DND-41 (cell line): ENCODE measurements at regions not wholly inside any gene's neighbourhood (a gene's known extent, or its start where the extent isn't known, plus 50 kb on each side); places are given as distances from the start of the nearest gene placed in this dataset.

ENCODE experiments used
- ATAC-seq: fragments of 200-7000 bp; cut with Tn5 transposase; 3 replicates; pipeline ENCODE4 v1.9.1; 2021; ENCODE audit warnings: low read depth; ENCODE audit not compliant: insufficient read depth
- DNase-seq: peaks from one replicate; pipeline ENCODE4 v3.0.0-alpha.2; 2020
- H2AFZ ChIP-seq: 2 replicates; pipeline ENCODE4 v1.6.0; 2012; ENCODE audit warnings: low read depth, low read length
- H3K27ac ChIP-seq: 2 replicates; pipeline ENCODE4 v1.5.1; 2012; ENCODE audit warnings: low read length, inconsistent platforms
- H3K27me3 ChIP-seq: fragments of 200-600 bp; sonication (generic); 2 replicates; pipeline ENCODE4 v1.6.0; 2012; ENCODE audit warnings: low read length, mild to moderate bottlenecking, inconsistent platforms; ENCODE audit not compliant: insufficient read depth, poor library complexity
- H3K36me3 ChIP-seq: 2 replicates; pipeline ENCODE4 v1.5.1; 2012; ENCODE audit warnings: low read length, inconsistent platforms; ENCODE audit not compliant: insufficient read depth
- H3K4me1 ChIP-seq: 2 replicates; pipeline ENCODE4 v1.5.1; 2012; ENCODE audit warnings: mild to moderate bottlenecking, low read length; ENCODE audit not compliant: insufficient read depth
- H3K4me2 ChIP-seq: 2 replicates; pipeline ENCODE4 v1.6.0; 2012; ENCODE audit warnings: mild to moderate bottlenecking, moderate library complexity, low read length, inconsistent platforms; ENCODE audit not compliant: insufficient read depth
- H3K4me3 ChIP-seq, 2 experiments: fragments of 200-600 bp in 1 of 2; shearing (Covaris generic) in 1 of 2; 2 replicates each; pipeline ENCODE4 v1.5.1; 2012 to 2016; ENCODE audit warnings: inconsistent platforms in 2 of 2, low read length in 2 of 2, mild to moderate bottlenecking in 2 of 2, low read depth in 1 of 2, moderate library complexity in 1 of 2
- H3K79me2 ChIP-seq: 2 replicates; pipeline ENCODE4 v1.6.0; 2012; ENCODE audit warnings: low read length, inconsistent platforms; ENCODE audit not compliant: insufficient read depth
- H3K9ac ChIP-seq: 2 replicates; pipeline ENCODE4 v1.6.0; 2012; ENCODE audit warnings: low read depth, mild to moderate bottlenecking, inconsistent platforms, low read length, moderate library complexity
- H3K9me3 ChIP-seq: 2 replicates; pipeline ENCODE4 v1.5.1; 2012; ENCODE audit warnings: low read length, moderate library complexity, mild to moderate bottlenecking, inconsistent platforms; ENCODE audit not compliant: insufficient read depth, severe bottlenecking
- H4K20me1 ChIP-seq: 2 replicates; pipeline ENCODE4 v1.6.0; 2012; ENCODE audit warnings: low read length; ENCODE audit not compliant: insufficient read depth
- CTCF ChIP-seq: IDR thresholded peaks from 2 replicates; pipeline ENCODE4 v1.5.1; 2012; ENCODE audit warnings: borderline replicate concordance, low read length, moderate library complexity, mild to moderate bottlenecking; ENCODE audit not compliant: poor library complexity, severe bottlenecking; ENCODE audit errors: extremely low read depth
- EZH2 ChIP-seq: IDR thresholded peaks from 3 replicates; pipeline ENCODE4 v1.6.1; 2012; ENCODE audit warnings: borderline replicate concordance, low read depth, mild to moderate bottlenecking, moderate library complexity, low read length, inconsistent platforms; ENCODE audit not compliant: severe bottlenecking

- no peak overlapping the region for H3K9ac ChIP-seq
- H2AFZ ChIP-seq: no peak overlapping the region
- TF ChIP-seq CTCF: no peak
- TF ChIP-seq EZH2: no peak
- no peaks in the 10 kb centered on the region for H3K36me3 ChIP-seq
- no peak overlapping the region for H3K4me2 ChIP-seq
- no peaks in the 10 kb centered on the region for H3K9me3 ChIP-seq
- no peaks in the 10 kb centered on the region for H3K4me1 ChIP-seq
- DNase-seq (no peak), ATAC-seq (no peak)
- H3K79me2 ChIP-seq: no peaks in the 10 kb centered on the region
- no peak overlapping the region for H3K4me3 ChIP-seq
- no peaks in the 10 kb centered on the region for H3K27me3 ChIP-seq
- no peaks in the 10 kb centered on the region for H4K20me1 ChIP-seq
- H3K27ac ChIP-seq: no peak overlapping the region
Measured at GRCh38 chr2:220228310-220229006, 601.0 kb downstream of the SLC4A3 start.

- Histone ChIP-seq H3K4me3 (no peak overlapping the region), H3K4me1 (no peaks in the 10 kb centered on the region), H3K27me3 (no peaks in the 10 kb centered on the region), H3K9ac (no peak overlapping the region), H3K4me2 (no peak overlapping the region), H3K27ac (no peak overlapping the region), H3K9me3 (no peaks in the 10 kb centered on the region), H3K36me3 (no peaks in the 10 kb centered on the region), H2AFZ (no peak overlapping the region), H4K20me1 (no peaks in the 10 kb centered on the region), H3K79me2 (no peaks in the 10 kb centered on the region)
- no peak for DNase-seq
- ATAC-seq: no peak
- TF ChIP-seq EZH2 (no peak), CTCF (no peak)
Measured at GRCh38 chr2:220240641-220241040, 613.2 kb downstream of the SLC4A3 start.

GRCh38 chr2:220241423-220241822, 614.0 kb downstream of the SLC4A3 start:
- H3K36me3 ChIP-seq: no peaks in the 10 kb centered on the region
- TF ChIP-seq EZH2 (no peak), CTCF (no peak)
- no peak overlapping the region for H3K4me3 ChIP-seq
- no peak overlapping the region for H2AFZ ChIP-seq
- no peaks in the 10 kb centered on the region for H3K9me3 ChIP-seq
- DNase-seq (no peak), ATAC-seq (no peak)
- no peaks in the 10 kb centered on the region for H3K27me3 ChIP-seq
- no peaks in the 10 kb centered on the region for H3K79me2 ChIP-seq
- H3K4me2 ChIP-seq: no peak overlapping the region
- H3K27ac ChIP-seq: no peak overlapping the region
- H3K9ac ChIP-seq: no peak overlapping the region
- no peaks in the 10 kb centered on the region for H3K4me1 ChIP-seq
- H4K20me1 ChIP-seq: no peaks in the 10 kb centered on the region
